ENCODE measurements at regions not wholly inside any gene's neighbourhood (a gene's known extent, or its start where the extent isn't known, plus 50 kb on each side); places are given as distances from the start of the nearest gene placed in this dataset.

- H3K27me3 ChIP-seq (ENCODE audit: control insufficient read depth in 3 of 3, insufficient read depth in 3 of 3, low read length in 3 of 3): peaks cover 8 to 12% (median 10%) of the 10 kb centered on the region in 3 donors
- H3K4me1 ChIP-seq (ENCODE audit: control insufficient read depth in 3 of 3, insufficient read depth in 3 of 3, low read length in 3 of 3): peaks cover 0 to 2% (median 0%) of the 10 kb centered on the region in 3 donors
- no peaks in the 10 kb centered on the region for H3K36me3 ChIP-seq (ENCODE audit: control insufficient read depth in 3 of 3, insufficient read depth in 3 of 3, low read length in 3 of 3)
- H3K4me3 ChIP-seq (ENCODE audit: low read length in 3 of 3): no peak overlapping the region
- H3K9me3 ChIP-seq (ENCODE audit: control insufficient read depth in 3 of 3, low read length in 3 of 3): no peaks in the 10 kb centered on the region
- no peak overlapping the region for H3K9ac ChIP-seq (ENCODE audit: low read depth in 1 of 3, low read length in 3 of 3)
- no peak overlapping the region for H3K27ac ChIP-seq (ENCODE audit: low read depth, low read length)
These were observed 239.6 kb downstream of the LPIN1 start for GRCh38 chr2:11985817-11986566.

GRCh38 chr2:11987151-11987550 lies 240.7 kb downstream of the LPIN1 start:
- H3K27me3 ChIP-seq (ENCODE audit: control insufficient read depth in 3 of 3, insufficient read depth in 3 of 3, low read length in 3 of 3): peaks cover 8 to 12% (median 10%) of the 10 kb centered on the region in 3 donors

GRCh38 chr2:11988691-11989353 lies 242.4 kb downstream of the LPIN1 start:
- Histone ChIP-seq H3K36me3 (ENCODE audit: control insufficient read depth in 3 of 3, insufficient read depth in 3 of 3, low read length in 3 of 3) (no peaks in the 10 kb centered on the region), H3K4me3 (ENCODE audit: low read length in 3 of 3) (no peak overlapping the region), H3K27ac (ENCODE audit: low read depth, low read length) (no peak overlapping the region)

More at GRCh38 chr2:11987151-11987550, 240.7 kb downstream of the LPIN1 start:
- Histone ChIP-seq H3K36me3 (ENCODE audit: control insufficient read depth in 3 of 3, insufficient read depth in 3 of 3, low read length in 3 of 3) (no peaks in the 10 kb centered on the region), H3K27ac (ENCODE audit: low read depth, low read length) (no peak overlapping the region), H3K9ac (ENCODE audit: low read depth in 1 of 3, low read length in 3 of 3) (no peak overlapping the region), H3K4me3 (ENCODE audit: low read length in 3 of 3) (no peak overlapping the region), H3K9me3 (ENCODE audit: control insufficient read depth in 3 of 3, low read length in 3 of 3) (no peaks in the 10 kb centered on the region), H3K4me1 (ENCODE audit: control insufficient read depth in 3 of 3, insufficient read depth in 3 of 3, low read length in 3 of 3) (peaks cover 0 to 2% (median 0%) of the 10 kb centered on the region in 3 donors)

GRCh38 chr2:11989354-11989703 lies 242.9 kb downstream of the LPIN1 start:
- no peak overlapping the region for H3K4me3 ChIP-seq (ENCODE audit: low read length in 3 of 3)
- H3K9me3 ChIP-seq (ENCODE audit: control insufficient read depth in 3 of 3, low read length in 3 of 3): peaks cover 0 to 2% (median 0%) of the 10 kb centered on the region in 3 donors
- no peaks in the 10 kb centered on the region for H3K36me3 ChIP-seq (ENCODE audit: control insufficient read depth in 3 of 3, insufficient read depth in 3 of 3, low read length in 3 of 3)
- H3K27me3 ChIP-seq (ENCODE audit: control insufficient read depth in 3 of 3, insufficient read depth in 3 of 3, low read length in 3 of 3): peaks cover 0 to 5% (median 4%) of the 10 kb centered on the region in 3 donors
- no peak overlapping the region for H3K27ac ChIP-seq (ENCODE audit: low read depth, low read length)
- no peak overlapping the region for H3K9ac ChIP-seq (ENCODE audit: low read depth in 1 of 3, low read length in 3 of 3)
- peaks cover 0 to 2% (median 0%) of the 10 kb centered on the region in 3 donors for H3K4me1 ChIP-seq (ENCODE audit: control insufficient read depth in 3 of 3, insufficient read depth in 3 of 3, low read length in 3 of 3)

More at GRCh38 chr2:11988691-11989353, 242.4 kb downstream of the LPIN1 start:
- H3K27me3 ChIP-seq (ENCODE audit: control insufficient read depth in 3 of 3, insufficient read depth in 3 of 3, low read length in 3 of 3): peaks cover under 1 to 5% (median 4%) of the 10 kb centered on the region in 3 donors
- H3K9ac ChIP-seq (ENCODE audit: low read depth in 1 of 3, low read length in 3 of 3): no peak overlapping the region
- H3K4me1 ChIP-seq (ENCODE audit: control insufficient read depth in 3 of 3, insufficient read depth in 3 of 3, low read length in 3 of 3): peaks cover 0 to 2% (median 0%) of the 10 kb centered on the region in 3 donors
- peaks cover 0 to under 1% (median 0%) of the 10 kb centered on the region in 3 donors for H3K9me3 ChIP-seq (ENCODE audit: control insufficient read depth in 3 of 3, low read length in 3 of 3)

GRCh38 chr2:11990576-11990975 lies 244.1 kb downstream of the LPIN1 start:
- Histone ChIP-seq H3K4me1 (ENCODE audit: control insufficient read depth in 3 of 3, insufficient read depth in 3 of 3, low read length in 3 of 3) (peaks cover 0 to 2% (median 0%) of the 10 kb centered on the region in 3 donors), H3K27ac (ENCODE audit: low read depth, low read length) (no peak overlapping the region), H3K4me3 (ENCODE audit: low read length in 3 of 3) (no peak overlapping the region), H3K9ac (ENCODE audit: low read depth in 1 of 3, low read length in 3 of 3) (no peak overlapping the region), H3K27me3 (ENCODE audit: control insufficient read depth in 3 of 3, insufficient read depth in 3 of 3, low read length in 3 of 3) (peaks cover 0 to under 1% (median 0%) of the 10 kb centered on the region in 3 donors), H3K36me3 (ENCODE audit: control insufficient read depth in 3 of 3, insufficient read depth in 3 of 3, low read length in 3 of 3) (no peaks in the 10 kb centered on the region), H3K9me3 (ENCODE audit: control insufficient read depth in 3 of 3, low read length in 3 of 3) (peaks cover 0 to 4% (median 2%) of the 10 kb centered on the region in 3 donors)

- Histone ChIP-seq H3K4me1 (ENCODE audit: control insufficient read depth in 3 of 3, insufficient read depth in 3 of 3, low read length in 3 of 3) (peaks cover 0 to 2% (median 0%) of the 10 kb centered on the region in 3 donors), H3K9me3 (ENCODE audit: control insufficient read depth in 3 of 3, low read length in 3 of 3) (peaks cover 0 to 4% (median 2%) of the 10 kb centered on the region in 3 donors), H3K27ac (ENCODE audit: low read depth, low read length) (no peak overlapping the region), H3K36me3 (ENCODE audit: control insufficient read depth in 3 of 3, insufficient read depth in 3 of 3, low read length in 3 of 3) (no peaks in the 10 kb centered on the region), H3K4me3 (ENCODE audit: low read length in 3 of 3) (no peak overlapping the region), H3K9ac (ENCODE audit: low read depth in 1 of 3, low read length in 3 of 3) (no peak overlapping the region), H3K27me3 (ENCODE audit: control insufficient read depth in 3 of 3, insufficient read depth in 3 of 3, low read length in 3 of 3) (no peaks in the 10 kb centered on the region)
These were observed 247.3 kb downstream of the LPIN1 start for GRCh38 chr2:11993749-11994148.

GRCh38 chr2:11995456-11995855 lies 249.0 kb downstream of the LPIN1 start:
- H3K4me1 ChIP-seq (ENCODE audit: control insufficient read depth in 3 of 3, insufficient read depth in 3 of 3, low read length in 3 of 3): no peaks in the 10 kb centered on the region
- peaks cover 0 to 4% (median 2%) of the 10 kb centered on the region in 3 donors for H3K9me3 ChIP-seq (ENCODE audit: control insufficient read depth in 3 of 3, low read length in 3 of 3)
- no peaks in the 10 kb centered on the region for H3K36me3 ChIP-seq (ENCODE audit: control insufficient read depth in 3 of 3, insufficient read depth in 3 of 3, low read length in 3 of 3)
- H3K27me3 ChIP-seq (ENCODE audit: control insufficient read depth in 3 of 3, insufficient read depth in 3 of 3, low read length in 3 of 3): no peaks in the 10 kb centered on the region
- H3K9ac ChIP-seq (ENCODE audit: low read depth in 1 of 3, low read length in 3 of 3): no peak overlapping the region
- no peak overlapping the region for H3K4me3 ChIP-seq (ENCODE audit: low read length in 3 of 3)
- H3K27ac ChIP-seq (ENCODE audit: low read depth, low read length): no peak overlapping the region

- Histone ChIP-seq H3K9me3 (ENCODE audit: control insufficient read depth in 3 of 3, low read length in 3 of 3) (peaks cover 0 to 4% (median 2%) of the 10 kb centered on the region in 3 donors), H3K27ac (ENCODE audit: low read depth, low read length) (no peak overlapping the region), H3K4me1 (ENCODE audit: control insufficient read depth in 3 of 3, insufficient read depth in 3 of 3, low read length in 3 of 3) (no peaks in the 10 kb centered on the region), H3K36me3 (ENCODE audit: control insufficient read depth in 3 of 3, insufficient read depth in 3 of 3, low read length in 3 of 3) (no peaks in the 10 kb centered on the region), H3K9ac (ENCODE audit: low read depth in 1 of 3, low read length in 3 of 3) (no peak overlapping the region), H3K4me3 (ENCODE audit: low read length in 3 of 3) (no peak overlapping the region), H3K27me3 (ENCODE audit: control insufficient read depth in 3 of 3, insufficient read depth in 3 of 3, low read length in 3 of 3) (no peaks in the 10 kb centered on the region)
These were observed 250.2 kb downstream of the LPIN1 start for GRCh38 chr2:11996618-11997017.

GRCh38 chr2:11997142-11997541 lies 250.7 kb downstream of the LPIN1 start:
- peaks cover 0 to 4% (median 2%) of the 10 kb centered on the region in 3 donors for H3K9me3 ChIP-seq (ENCODE audit: control insufficient read depth in 3 of 3, low read length in 3 of 3)
- H3K27ac ChIP-seq (ENCODE audit: low read depth, low read length): no peak overlapping the region
- no peaks in the 10 kb centered on the region for H3K36me3 ChIP-seq (ENCODE audit: control insufficient read depth in 3 of 3, insufficient read depth in 3 of 3, low read length in 3 of 3)
- H3K4me1 ChIP-seq (ENCODE audit: control insufficient read depth in 3 of 3, insufficient read depth in 3 of 3, low read length in 3 of 3): no peaks in the 10 kb centered on the region
- H3K9ac ChIP-seq (ENCODE audit: low read depth in 1 of 3, low read length in 3 of 3): no peak overlapping the region
- H3K27me3 ChIP-seq (ENCODE audit: control insufficient read depth in 3 of 3, insufficient read depth in 3 of 3, low read length in 3 of 3): no peaks in the 10 kb centered on the region
- no peak overlapping the region for H3K4me3 ChIP-seq (ENCODE audit: low read length in 3 of 3)

- no peak overlapping the region for H3K4me3 ChIP-seq (ENCODE audit: low read length in 3 of 3)
These were observed 251.8 kb downstream of the LPIN1 start for GRCh38 chr2:11998218-11998617.

More at GRCh38 chr2:11998218-11998617, 251.8 kb downstream of the LPIN1 start:
- H3K36me3 ChIP-seq (ENCODE audit: control insufficient read depth in 3 of 3, insufficient read depth in 3 of 3, low read length in 3 of 3): no peaks in the 10 kb centered on the region
- H3K27me3 ChIP-seq (ENCODE audit: control insufficient read depth in 3 of 3, insufficient read depth in 3 of 3, low read length in 3 of 3): no peaks in the 10 kb centered on the region
- peaks cover 0 to 4% (median 2%) of the 10 kb centered on the region in 3 donors for H3K9me3 ChIP-seq (ENCODE audit: control insufficient read depth in 3 of 3, low read length in 3 of 3)
- no peaks in the 10 kb centered on the region for H3K4me1 ChIP-seq (ENCODE audit: control insufficient read depth in 3 of 3, insufficient read depth in 3 of 3, low read length in 3 of 3)
- H3K27ac ChIP-seq (ENCODE audit: low read depth, low read length): no peak overlapping the region
- H3K9ac ChIP-seq (ENCODE audit: low read depth in 1 of 3, low read length in 3 of 3): no peak overlapping the region

Data from skeletal muscle tissue (tissue), 3 donors.